ENCODE measurements at regions not wholly inside any gene's neighbourhood (a gene's known extent, or its start where the extent isn't known, plus 50 kb on each side); places are given as distances from the start of the nearest gene placed in this dataset.
A peak's percentile ranks its signal among the peaks of the same experiment; 100 is the strongest.

DNA sequence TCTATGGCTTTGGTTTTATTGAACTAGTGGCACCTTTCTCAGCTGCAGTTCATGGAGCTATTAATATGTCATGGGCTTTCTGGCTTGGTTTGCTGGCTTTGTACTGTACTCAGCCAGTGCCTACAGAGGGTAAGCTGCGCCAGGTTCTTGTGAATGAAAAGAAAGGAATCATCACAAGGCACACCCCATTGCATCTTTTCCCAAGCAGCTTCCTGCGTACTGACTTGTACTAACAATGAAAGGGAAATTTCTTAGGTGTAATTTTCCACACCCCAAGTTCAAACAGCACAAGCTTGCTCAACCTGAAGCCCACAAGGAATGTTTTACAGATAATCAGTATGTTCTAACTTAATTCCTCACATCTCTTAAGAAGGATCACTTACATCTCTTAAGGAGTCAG, 78.0 kb upstream of the TNFSF18 start:
- H3K4me3 ChIP-seq: no peak overlapping the region

DNA sequence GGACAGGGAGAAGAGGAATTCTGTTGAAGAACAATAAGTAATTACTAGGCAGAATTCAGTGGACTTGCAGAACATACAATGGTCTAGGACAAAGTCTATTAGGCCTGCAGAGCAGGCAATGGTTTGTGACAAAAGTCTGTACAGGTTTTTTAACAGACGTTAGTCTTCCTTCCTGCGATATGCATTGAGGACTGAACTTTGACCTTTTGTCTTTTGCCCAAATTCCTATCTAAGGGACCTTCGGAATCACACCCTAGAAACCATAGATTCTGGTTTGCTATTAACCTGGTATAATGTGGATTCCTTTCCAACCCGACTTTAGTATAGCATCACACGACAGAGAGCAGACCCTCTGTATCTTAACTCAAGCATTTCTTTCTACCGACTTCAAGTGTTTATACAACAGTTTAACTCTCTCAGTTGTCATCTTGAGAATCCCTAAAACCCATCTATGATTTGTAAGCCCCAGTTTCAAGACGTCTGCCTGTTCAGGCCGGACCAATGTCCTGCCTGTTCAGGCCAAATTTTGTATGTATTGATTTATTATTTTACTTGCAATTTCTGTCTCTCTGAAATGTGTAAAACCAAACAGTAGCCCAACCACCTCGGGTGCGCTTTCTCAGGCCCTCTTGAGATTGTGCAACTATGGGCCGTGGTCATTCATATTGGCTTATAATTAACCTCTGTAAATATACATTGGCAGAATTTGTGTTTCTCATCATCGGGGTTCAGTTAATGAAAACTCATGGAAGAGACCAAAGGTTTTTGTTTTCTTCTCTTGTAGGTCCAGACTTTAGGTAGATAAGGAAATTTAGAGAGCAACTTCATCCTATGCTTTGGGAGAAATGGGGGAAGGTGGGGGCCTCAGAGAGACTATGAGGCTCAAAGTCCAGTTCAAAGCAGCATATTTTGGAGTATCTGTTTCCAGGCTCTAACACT, 76.9 kb upstream of the TNFSF18 start:
- Histone ChIP-seq H3K4me3 (no peak overlapping the region), H3K27ac (no peak overlapping the region)

More for the DNA sequence above, 78.0 kb upstream of the TNFSF18 start:
- H3K27ac ChIP-seq: no peak overlapping the region

DNA sequence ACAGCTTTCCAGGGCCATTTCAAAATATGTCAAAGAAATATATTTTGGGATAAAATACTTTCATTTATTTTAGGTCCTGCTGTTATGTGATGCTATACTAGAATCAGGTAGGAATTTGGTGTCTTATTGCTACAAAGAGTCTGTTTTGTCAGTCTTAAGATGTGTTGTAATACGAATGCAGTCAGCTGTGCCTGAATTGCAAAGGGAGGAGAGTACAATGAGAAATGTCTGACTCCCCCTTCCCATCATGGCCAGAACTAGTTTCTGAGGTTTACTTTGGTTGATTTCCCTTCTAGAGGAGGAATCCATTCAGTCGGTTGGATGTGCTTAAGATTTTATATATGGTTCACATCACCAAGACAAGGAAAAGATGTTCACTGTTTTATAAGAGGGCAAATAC, 75.7 kb upstream of the TNFSF18 start:
- Histone ChIP-seq H3K27ac (no peak overlapping the region), H3K4me3 (no peak overlapping the region)

DNA sequence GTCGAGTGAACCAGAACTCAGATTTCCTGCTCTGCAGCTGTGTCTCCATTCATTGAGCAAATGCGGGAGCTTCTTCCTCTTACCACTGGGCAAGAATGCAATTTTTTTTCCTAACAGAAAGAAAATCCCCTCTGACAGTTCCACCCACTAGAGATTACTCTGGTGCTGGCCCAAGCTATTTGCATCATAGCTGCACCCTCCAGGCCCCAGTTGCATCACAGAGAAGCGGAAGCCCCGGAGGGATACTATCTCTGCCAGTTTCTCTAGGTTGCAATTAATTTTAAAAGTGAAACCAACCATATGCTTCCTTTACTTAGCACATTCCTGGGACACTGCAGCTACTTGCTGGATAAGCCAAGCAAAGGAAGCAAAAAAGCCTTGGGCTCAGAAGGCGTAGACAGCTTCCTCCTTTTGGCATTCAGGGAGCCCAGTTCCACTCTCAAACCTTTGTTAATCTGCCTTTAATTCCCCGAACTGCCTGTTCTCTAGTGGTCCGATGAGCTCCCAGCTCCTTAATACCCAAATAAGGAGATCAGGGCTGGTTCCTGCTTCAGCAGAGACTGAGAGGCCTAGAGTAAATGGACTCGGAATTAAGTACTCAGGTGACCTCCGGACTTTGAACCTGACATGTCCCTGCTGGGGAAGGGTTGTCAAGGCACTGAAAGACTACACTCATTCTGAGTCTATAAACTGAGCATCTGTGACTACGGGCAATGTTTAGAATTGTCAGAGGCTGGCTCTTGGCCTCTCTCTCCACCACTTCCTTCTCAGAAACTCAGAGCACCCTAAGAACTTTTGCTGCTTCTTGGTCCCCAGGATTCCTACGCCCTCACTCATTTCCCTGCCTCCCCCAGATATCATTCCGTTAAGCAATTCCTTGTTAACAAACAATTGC, 72.5 kb upstream of the TNFSF18 start:
- Histone ChIP-seq H3K4me3 (peak overlapping the region in 3 of 7 experiments; percentile 6 to 18 (median 15)), H3K27ac (peak overlapping the region in 19 of 21 experiments; percentile 21 to 89 (median 71))

DNA sequence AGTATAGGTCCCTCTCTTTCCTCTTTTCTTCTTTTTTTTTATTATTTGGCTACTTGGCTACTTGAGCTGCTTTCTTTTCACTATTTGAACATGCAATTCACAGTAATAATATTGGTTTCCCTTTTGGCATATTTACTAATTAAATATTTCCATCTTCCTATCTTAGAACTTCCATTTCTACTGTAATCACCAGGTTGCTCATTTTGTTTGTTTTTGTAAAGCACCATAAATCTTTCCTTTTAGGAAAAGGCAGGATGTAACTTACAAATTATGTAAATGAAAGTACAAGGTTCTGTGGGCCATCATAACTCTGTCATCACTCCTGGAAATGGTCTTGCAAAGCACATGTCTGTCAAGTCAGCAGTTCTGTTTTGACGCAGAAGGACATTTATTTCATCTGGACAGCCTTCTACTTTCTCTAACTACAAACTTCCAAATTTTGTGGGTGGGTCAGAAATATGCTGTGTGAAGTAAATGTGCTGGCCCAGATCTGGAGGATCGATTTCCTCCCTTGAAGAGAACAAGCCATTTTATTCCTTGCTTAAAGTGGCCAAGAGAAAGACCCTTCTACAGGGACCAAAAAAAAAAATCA, 71.7 kb upstream of the TNFSF18 start:
- H3K4me3 ChIP-seq: peak overlapping the region in 1 of 7 experiments; percentile 15

DNA sequence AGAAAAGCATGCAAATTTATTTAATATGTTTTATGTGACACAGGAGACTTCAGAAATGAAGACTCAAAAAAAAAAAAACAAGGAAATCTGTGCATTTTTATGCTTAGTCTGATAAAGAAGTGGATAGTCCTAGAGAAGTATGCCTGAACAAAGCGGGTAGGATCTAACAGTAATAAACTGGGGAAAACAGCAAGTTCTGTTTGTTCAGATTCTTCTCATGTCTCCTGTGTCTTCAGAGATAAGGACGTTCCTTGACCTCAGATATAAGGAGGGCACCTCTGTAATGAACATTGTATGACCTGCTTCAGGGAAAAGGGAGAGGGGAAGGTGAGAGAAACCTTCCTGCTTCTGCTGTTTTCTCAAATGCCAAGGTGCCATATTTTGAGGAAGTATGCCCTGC, 67.7 kb upstream of the TNFSF18 start:
- Histone ChIP-seq H3K27ac (no peak overlapping the region), H3K4me3 (no peak overlapping the region)

More for the DNA sequence above, 71.7 kb upstream of the TNFSF18 start:
- H3K27ac ChIP-seq: peak overlapping the region in 14 of 21 experiments; percentile 47 to 89 (median 76)

DNA sequence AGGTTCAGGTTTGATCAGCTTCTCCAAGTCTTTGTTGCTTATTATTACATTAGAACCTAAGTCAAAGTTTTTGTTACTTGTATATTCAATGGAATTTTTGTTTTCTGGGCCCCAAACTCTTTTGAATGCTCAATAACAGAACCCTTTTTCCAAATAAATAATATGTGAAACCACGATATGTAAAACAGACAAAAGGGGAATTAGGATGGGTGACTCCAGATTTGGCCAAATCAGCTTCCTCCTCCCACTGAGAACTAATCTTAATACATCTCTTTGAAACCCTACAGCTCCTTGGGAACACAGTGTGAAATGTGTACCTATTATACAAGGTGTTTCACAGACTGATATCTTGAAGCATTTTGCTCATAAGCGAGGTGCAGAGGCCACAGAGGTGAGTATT, 67.0 kb upstream of the TNFSF18 start:
- no peak overlapping the region for H3K4me3 ChIP-seq
- H3K27ac ChIP-seq: peak overlapping the region in 1 of 21 experiments; percentile 4

DNA sequence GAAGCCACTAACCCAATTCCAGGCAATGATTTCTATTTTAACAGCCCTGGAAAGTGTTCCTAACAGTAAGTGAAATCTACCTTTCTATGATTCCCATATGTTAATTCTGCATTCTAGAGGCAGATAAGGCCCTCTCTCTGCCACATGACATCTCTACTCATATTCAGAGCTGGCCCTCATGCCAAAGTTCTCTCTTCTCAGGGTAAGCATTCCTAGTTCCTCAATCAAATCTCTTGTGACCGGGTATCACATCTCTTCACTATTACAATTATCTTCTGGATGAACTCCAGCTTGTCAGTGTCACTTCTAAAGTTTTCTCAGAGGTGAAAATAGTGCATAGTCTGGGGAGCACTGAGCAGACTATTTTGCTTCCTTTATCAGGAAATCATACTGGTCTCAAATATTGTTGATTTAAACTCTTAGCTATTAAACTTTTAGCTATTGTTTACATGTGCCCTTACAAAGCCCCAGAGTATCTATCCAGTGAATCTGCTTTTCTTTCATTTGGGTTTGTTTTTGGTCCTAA, 66.4 kb upstream of the TNFSF18 start:
- peak overlapping the region in 1 of 21 experiments; percentile 4 for H3K27ac ChIP-seq
- no peak overlapping the region for H3K4me3 ChIP-seq

DNA sequence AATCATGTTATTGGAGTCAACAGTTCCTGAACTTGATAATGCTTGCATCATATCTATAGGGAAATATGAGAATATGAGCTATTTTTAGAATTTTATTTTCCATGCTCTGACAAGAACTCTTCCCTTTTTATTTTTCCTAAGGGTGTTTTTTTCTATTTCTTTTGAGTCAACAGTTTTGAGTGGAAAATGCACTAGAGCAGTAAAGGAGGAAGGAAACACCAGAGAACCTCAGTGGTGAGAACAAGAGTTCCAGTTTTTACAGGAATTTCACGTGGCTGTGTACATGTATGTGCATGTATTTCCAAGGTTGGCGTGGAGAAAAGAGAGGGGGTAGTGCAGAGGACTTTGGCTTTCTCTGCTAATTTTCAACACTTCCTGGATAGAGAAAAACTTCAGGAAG, 63.6 kb upstream of the TNFSF18 start:
- Histone ChIP-seq H3K4me3 (no peak overlapping the region), H3K27ac (no peak overlapping the region)

DNA sequence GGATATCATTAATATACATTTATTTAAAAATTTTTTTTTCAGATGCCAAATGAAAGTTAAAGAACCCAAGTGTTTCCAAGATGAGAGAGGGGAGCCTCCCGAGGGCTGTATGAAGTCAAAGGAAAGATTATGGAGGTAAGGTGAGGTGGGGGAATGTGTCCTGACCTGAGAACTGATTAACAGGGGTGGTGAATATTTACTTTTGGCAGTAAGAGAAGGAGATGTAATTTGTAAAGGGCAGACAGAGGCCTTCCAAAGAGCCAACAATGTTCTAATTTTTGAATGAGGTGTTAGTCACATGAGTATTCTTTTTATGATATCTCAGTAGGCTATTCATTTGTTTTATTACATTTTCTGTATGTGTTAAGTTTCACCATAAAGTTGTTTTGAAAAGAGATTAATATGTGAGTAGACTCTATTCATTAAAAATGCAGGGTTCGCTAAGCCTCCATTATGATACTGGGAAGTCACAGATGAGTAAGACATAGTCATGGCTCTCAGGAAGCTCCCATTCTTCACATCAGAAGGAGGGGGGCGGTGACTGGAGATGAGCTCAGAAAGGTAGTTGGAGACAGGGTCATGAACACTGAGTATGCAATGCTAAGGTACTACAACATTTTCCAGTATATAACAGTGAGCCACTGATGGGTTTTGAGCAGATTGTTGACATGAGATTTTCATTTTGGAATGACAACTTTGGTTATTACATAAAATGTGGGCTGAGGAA, 62.4 kb upstream of the TNFSF18 start:
- Histone ChIP-seq H3K4me3 (no peak overlapping the region), H3K27ac (no peak overlapping the region)

DNA sequence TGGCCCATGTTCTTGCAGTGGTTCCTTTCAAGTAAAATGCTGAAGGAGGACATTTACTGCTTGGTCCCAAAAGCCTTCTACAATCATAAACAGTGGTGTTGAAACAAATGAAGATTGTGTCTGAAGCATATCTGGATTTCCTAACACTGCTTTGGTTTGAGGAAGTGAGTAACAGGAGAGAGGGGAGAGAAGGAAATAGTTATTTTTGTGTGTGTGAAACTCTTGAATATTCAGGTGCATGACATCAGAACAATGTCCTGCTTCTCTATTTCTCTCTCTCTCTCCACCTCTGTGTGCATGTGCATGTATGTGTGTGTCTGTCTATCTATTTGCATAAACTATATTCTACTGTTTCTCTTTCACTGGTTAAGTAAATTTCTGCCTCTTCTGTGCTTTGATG, 61.4 kb upstream of the TNFSF18 start:
- Histone ChIP-seq H3K27ac (no peak overlapping the region), H3K4me3 (no peak overlapping the region)

DNA sequence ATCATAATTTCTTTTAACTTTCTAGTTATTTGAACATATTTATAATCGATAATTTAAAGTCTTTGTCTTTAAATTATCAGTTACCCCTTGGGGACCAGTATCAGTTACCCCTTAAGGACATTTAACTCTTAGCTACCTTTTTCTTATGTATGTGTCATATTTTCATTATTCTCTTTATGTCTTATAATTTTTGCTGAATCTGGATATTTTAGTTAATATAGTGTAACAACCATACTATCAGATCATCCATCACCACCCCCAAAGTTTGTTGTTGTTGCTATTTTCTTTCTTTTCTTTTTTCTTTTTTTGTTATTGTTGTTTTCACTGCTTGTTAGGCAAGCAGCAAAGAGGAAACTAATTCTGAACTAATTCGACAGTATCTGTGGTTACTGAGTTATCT, 57.0 kb upstream of the TNFSF18 start:
- no peak overlapping the region for H3K27ac ChIP-seq
- H3K4me3 ChIP-seq: no peak overlapping the region

DNA sequence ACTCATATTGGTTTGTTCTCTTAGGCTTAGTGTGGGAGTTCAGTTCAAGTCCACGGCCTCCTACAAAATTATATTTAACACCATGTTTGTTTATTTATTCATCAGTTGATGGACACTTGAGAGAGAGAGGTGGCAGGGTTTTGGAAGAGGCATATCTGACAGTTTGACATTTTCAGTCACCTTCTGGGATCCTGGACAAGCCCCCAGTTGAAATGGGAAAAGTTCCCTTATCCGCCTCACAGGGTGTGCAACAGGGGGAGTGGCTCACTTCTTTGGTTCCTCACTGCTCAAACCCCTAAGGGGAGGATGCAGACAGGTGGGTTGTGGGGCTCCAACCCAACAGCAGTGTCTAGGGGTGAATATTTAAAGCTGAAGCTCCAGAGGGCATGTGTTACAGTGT, 52.3 kb upstream of the TNFSF18 start:
- Histone ChIP-seq H3K27ac (no peak overlapping the region), H3K4me3 (no peak overlapping the region)

DNA sequence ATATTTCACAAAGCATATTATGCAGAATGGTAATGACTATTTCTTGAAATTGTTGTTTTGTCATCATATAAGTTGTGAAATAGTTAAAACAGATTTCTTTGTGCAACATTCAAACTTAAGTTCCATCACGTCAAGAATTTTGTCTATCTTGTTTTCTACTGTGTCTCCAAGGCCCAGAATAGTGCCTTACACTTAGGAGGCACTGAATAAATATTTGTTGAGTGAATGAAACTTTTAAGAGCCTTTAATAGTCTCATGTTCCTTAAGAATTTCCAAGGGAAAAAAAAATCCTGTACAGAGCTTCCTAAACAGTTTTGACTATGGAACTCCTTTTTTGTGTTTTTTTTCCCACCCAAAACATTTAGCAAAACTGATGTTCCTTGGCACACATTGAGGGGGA, 50.8 kb upstream of the TNFSF18 start:
- no peak overlapping the region for H3K4me3 ChIP-seq
- H3K27ac ChIP-seq: no peak overlapping the region

DNA sequence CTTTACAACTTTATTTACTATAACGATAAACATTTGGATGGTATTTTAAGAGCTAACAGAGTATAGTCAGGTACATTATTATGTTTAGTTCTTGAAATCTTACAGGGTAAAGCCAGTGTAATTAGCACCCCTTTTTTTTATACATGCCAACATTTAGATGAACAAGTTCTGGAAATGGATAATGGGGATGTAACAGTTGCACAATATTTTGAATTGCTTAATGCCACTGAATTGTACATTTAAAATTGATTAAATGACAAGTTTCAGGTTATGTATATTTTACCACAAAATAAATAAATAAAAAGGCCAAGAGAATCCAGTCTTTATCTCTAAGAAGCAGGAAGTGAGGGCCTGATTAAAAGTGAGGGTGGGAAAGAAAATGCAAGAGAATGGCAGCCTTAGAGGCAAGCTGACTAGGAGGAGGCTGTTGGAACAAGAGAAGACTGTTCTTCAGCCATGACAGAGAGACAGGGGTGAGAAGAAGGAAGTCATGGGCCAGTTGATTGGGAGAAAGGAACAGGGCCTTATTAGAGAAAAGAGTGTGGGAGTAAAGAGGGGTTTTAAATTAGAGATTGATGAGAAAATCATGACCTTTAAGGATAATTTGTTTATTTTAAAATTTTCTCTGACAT, 49.9 kb upstream of the TNFSF18 start:
- no peak overlapping the region for H3K4me3 ChIP-seq
- H3K27ac ChIP-seq: no peak overlapping the region
